Heart left ventricle (tissue), 16 donors: ENCODE measurements at regions not wholly inside any gene's neighbourhood (a gene's known extent, or its start where the extent isn't known, plus 50 kb on each side); places are given as distances from the start of the nearest gene placed in this dataset.

Experiments
- ATAC-seq, 4 donors: fragments of 200-7000 bp; cut with Tn5 transposase; one replicate each; pipeline ENCODE4 v1.9.1; 2020 to 2022; ENCODE audit warnings: moderate library complexity in 4 of 4, mild to moderate bottlenecking in 3 of 4, moderate number of reproducible peaks in 1 of 4
- DNase-seq, 5 donors: peaks; one replicate each; pipeline ENCODE4 v3.0.0-alpha.2; 2020
- H3K27ac ChIP-seq, 12 donors: fragments of 200-600 bp; sonication (generic) in 4 of 12; one replicate each; pipeline versions ENCODE4 v1.5.0 to v1.8.0; 2016 to 2022; ENCODE audit warnings: mild to moderate bottlenecking in 2 of 12
- H3K27me3 ChIP-seq, 9 donors: fragments of 200-600 bp; sonication (generic) in 2 of 9; one replicate each; pipeline versions ENCODE4 v1.5.1 to v1.8.0; 2016 to 2022; ENCODE audit warnings: mild to moderate bottlenecking in 3 of 9
- H3K36me3 ChIP-seq, 9 donors: fragments of 200-600 bp; sonication (generic) in 2 of 9; one replicate each; pipeline versions ENCODE4 v1.5.0 to v1.8.0; 2018 to 2022; ENCODE audit warnings: mild to moderate bottlenecking in 2 of 9
- H3K4me1 ChIP-seq, 12 donors: fragments of 200-600 bp; sonication (generic) in 4 of 12; one replicate each; pipeline versions ENCODE4 v1.5.0 to v1.8.0; 2016 to 2022; ENCODE audit warnings: mild to moderate bottlenecking in 3 of 12
- H3K4me3 ChIP-seq, 12 donors: fragments of 200-600 bp; sonication (generic) in 4 of 12; one replicate each; pipeline versions ENCODE4 v1.5.0 to v1.8.0; 2017 to 2022; ENCODE audit warnings: mild to moderate bottlenecking in 9 of 12, moderate library complexity in 4 of 12
- H3K9me3 ChIP-seq, 12 donors: fragments of 200-600 bp; sonication (generic) in 4 of 12; one replicate each; pipeline versions ENCODE4 v1.5.0 to v1.8.0; 2016 to 2022; ENCODE audit warnings: mild to moderate bottlenecking in 1 of 12
- POLR2A ChIP-seq, 2 donors: fragments of 450-650 bp; IDR thresholded peaks; one replicate each; pipeline ENCODE4 v1.6.1; 2017; ENCODE audit warnings: antibody characterized with exemption in 2 of 2, mild to moderate bottlenecking in 2 of 2, moderate library complexity in 2 of 2
- WGBS, 4 donors: extraction: QIAGEN DNeasy Blood & Tissue Kit in 2 of 4; methylation state at CpG; one replicate each; pipeline versions ENCODE4 v1.1.5 to v1.1.7; 2013 to 2018; 5-methylcytosine and 5-hydroxymethylcytosine counted together
- intact Hi-C, 10 donors: fragments of 100-400 bp; cut with DNase I; formaldehyde crosslinking; loops; one replicate each; pipeline versions ENCODE4 v1.11.1 to v1.14.2; 2022
- TF ChIP-seq, protein P1 (sequence below), 12 donors: fragments of 200-600 bp; sonication (generic) in 4 of 12; IDR thresholded peaks; one replicate each; pipeline versions ENCODE4 v1.5.0 to v1.8.0; 2018 to 2022; ENCODE audit warnings: antibody characterized with exemption in 12 of 12, mild to moderate bottlenecking in 5 of 12
- donor health status: ischemic (EF 13 %, LVEDD 7.1; RV severe dilation, severe dysfunction).
- donor health status: healthy with polysubstance abuse.
- donor health status: DM: no; HTN: yes; CAD: no.
- donor health status: DM: no; HTN: no; CAD: no.
- donor health status: ischemic (EF 25% LVEDD 6.9; RV normal size, moderate dysfunction).
- donor health status: ischemic (EF 25% LVEDD 5.7; RV mildly dilated, moderate dysfunction).
- donor health status: healthy.
- donor health status: DM: yes; HTN: yes; CAD: no.
- donor health status: ischemic (EF 35%, LVEDD 5.7; RV mildly dilated, moderate dysfunction).
- donor health status: nonischemic (EF 11% LVEDD 7.7; RV severe dilation, severe dysfunction).
- donor health status: DM: yes; HTN: yes; CAD: no.
- donor health status: PGD.
- donor health status: ischemic (EF 29% LVEDD 5.4; RV normal size, mild dysfunction).
- donor health status: nonischemic (EF 23%, LVEDD 6.1; RV moderate dilation, normal function).

DNA sequence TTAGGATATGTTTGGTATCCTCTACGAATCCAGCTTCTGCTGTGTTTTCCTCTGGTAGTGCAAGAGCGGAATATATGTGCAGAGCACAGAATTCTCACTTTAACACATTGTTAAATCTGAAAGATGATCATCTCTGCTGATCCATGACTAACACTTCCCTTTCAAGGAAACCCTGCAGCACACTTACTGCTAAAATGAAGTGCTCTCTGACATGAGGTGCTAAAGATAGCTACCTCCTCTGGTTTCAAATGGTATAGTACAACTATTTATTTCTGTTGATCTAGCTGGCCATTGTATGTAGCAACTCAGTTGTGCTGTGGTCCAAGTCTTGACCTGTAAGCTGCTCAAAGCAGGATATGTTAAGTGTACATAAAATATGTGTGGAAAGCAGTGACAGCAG lies 162.4 kb upstream of the FMR1 start:
- no peak for DNase-seq
- TF ChIP-seq, protein P1, sequence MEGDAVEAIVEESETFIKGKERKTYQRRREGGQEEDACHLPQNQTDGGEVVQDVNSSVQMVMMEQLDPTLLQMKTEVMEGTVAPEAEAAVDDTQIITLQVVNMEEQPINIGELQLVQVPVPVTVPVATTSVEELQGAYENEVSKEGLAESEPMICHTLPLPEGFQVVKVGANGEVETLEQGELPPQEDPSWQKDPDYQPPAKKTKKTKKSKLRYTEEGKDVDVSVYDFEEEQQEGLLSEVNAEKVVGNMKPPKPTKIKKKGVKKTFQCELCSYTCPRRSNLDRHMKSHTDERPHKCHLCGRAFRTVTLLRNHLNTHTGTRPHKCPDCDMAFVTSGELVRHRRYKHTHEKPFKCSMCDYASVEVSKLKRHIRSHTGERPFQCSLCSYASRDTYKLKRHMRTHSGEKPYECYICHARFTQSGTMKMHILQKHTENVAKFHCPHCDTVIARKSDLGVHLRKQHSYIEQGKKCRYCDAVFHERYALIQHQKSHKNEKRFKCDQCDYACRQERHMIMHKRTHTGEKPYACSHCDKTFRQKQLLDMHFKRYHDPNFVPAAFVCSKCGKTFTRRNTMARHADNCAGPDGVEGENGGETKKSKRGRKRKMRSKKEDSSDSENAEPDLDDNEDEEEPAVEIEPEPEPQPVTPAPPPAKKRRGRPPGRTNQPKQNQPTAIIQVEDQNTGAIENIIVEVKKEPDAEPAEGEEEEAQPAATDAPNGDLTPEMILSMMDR (IDR thresholded peaks at IDR 0.05) = no peak
- no peak for TF ChIP-seq POLR2A (IDR thresholded peaks at IDR 0.05)

DNA sequence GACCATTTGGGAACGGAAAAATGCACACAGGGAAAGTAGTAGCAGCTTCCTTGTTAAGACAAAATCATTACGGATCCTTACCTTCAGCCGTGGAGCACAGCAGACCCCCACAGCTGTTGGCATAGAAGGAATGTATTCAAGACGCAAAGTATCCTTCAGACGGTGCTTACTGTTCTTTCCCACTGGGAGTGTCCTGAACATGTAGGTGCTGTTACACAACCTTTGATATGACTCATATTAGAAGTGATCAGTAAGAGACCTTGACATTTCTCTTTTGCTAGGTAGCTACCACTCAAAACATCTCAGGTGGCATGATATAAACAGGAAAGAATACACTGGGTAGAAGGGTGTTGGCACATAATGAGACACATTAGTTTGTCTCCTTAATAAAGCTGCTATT lies 154.0 kb upstream of the FMR1 start:
- Histone ChIP-seq H3K27ac (no peak overlapping the region), H3K27me3 (no peaks in the 10 kb centered on the region), H3K36me3 (no peaks in the 10 kb centered on the region), H3K4me1 (no peaks in the 10 kb centered on the region), H3K4me3 (no peak overlapping the region), H3K9me3 (no peaks in the 10 kb centered on the region)
- WGBS, 4 donors = 68 to 77% (median 73%) methylated on average over 5 of the region's 5 CpGs
- TF ChIP-seq, protein P1 (IDR thresholded peaks at IDR 0.05) = no peak
- TF ChIP-seq POLR2A (IDR thresholded peaks at IDR 0.05) = no peak
- DNase-seq (no peak), ATAC-seq (no peak)
- intact Hi-C loops = no loop called here

More for the DNA sequence above, 162.4 kb upstream of the FMR1 start:
- Histone ChIP-seq H3K4me3 (no peak overlapping the region), H3K4me1 (no peaks in the 10 kb centered on the region), H3K9me3 (no peaks in the 10 kb centered on the region), H3K27ac (no peak overlapping the region), H3K36me3 (no peaks in the 10 kb centered on the region), H3K27me3 (peaks cover 0 to 7% (median 0%) of the 10 kb centered on the region in 9 donors)
- 44 to 60% (median 53%) methylated on average over 2 of the region's 2 CpGs for WGBS, 4 donors
- intact Hi-C loops = no loop called here
- ATAC-seq = no peak

GRCh38 chrX:147763131-147763530 lies 148.6 kb upstream of the FMR1 start:
- intact Hi-C loops = no loop called here
- Histone ChIP-seq H3K36me3 (no peaks in the 10 kb centered on the region), H3K4me1 (no peaks in the 10 kb centered on the region), H3K9me3 (no peaks in the 10 kb centered on the region), H3K27ac (no peak overlapping the region), H3K27me3 (no peaks in the 10 kb centered on the region), H3K4me3 (no peak overlapping the region)
- no peak for ATAC-seq
- TF ChIP-seq, protein P1 (IDR thresholded peaks at IDR 0.05) = no peak
- TF ChIP-seq POLR2A (IDR thresholded peaks at IDR 0.05) = no peak
- DNase-seq = no peak
- WGBS, 4 donors = 68 to 92% (median 83%) methylated on average over 1 of the region's 1 CpG

- 34 to 52% (median 37%) methylated on average over 1 of the region's 1 CpG for WGBS, 4 donors
- TF ChIP-seq, protein P1 (IDR thresholded peaks at IDR 0.05) = no peak
- TF ChIP-seq POLR2A (IDR thresholded peaks at IDR 0.05) = no peak
- no peak overlapping the region for H3K27ac ChIP-seq
- H3K27me3 ChIP-seq = no peaks in the 10 kb centered on the region
- no peaks in the 10 kb centered on the region for H3K9me3 ChIP-seq
- DNase-seq (no peak), ATAC-seq (no peak)
- intact Hi-C loops = no loop called here
- no peaks in the 10 kb centered on the region for H3K36me3 ChIP-seq
- no peaks in the 10 kb centered on the region for H3K4me1 ChIP-seq
- H3K4me3 ChIP-seq = no peak overlapping the region
Measured at GRCh38 chrX:147764868-147765267, 146.9 kb upstream of the FMR1 start.
